ENCODE measurements at regions not wholly inside any gene's neighbourhood (a gene's known extent, or its start where the extent isn't known, plus 50 kb on each side); places are given as distances from the start of the nearest gene placed in this dataset.

DNA sequence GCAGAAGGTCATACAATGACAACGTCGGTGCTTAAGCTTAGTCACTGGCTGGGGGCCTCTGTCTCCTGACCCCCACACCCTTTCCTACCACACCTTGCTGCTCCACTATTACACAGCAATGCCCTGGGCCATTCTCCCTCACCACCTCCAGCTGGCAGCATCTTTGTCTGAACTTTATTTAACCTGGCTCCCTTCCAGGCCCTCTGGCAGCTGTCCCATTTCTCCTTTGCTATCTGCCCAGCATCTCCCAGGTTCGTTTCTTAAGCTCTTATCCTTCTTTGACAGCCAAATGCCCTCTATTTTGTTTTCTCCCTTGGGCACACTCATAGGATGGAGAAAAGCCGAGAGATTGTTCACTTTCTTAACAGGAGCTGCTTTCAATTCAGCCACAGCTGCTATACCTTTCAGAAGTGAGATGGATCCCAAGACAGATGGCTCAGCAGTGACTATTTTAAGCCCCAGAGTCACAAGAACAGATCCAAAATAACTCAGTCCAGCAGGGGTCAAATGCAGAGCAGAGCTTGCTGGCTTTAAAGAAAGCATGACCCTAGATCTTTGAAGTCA, 1277.1 kb upstream of the AUTS2 start:
- H3K9me3 Mint-ChIP-seq, result no peaks in the 10 kb centered on the region
- TF ChIP-seq, protein P1, sequence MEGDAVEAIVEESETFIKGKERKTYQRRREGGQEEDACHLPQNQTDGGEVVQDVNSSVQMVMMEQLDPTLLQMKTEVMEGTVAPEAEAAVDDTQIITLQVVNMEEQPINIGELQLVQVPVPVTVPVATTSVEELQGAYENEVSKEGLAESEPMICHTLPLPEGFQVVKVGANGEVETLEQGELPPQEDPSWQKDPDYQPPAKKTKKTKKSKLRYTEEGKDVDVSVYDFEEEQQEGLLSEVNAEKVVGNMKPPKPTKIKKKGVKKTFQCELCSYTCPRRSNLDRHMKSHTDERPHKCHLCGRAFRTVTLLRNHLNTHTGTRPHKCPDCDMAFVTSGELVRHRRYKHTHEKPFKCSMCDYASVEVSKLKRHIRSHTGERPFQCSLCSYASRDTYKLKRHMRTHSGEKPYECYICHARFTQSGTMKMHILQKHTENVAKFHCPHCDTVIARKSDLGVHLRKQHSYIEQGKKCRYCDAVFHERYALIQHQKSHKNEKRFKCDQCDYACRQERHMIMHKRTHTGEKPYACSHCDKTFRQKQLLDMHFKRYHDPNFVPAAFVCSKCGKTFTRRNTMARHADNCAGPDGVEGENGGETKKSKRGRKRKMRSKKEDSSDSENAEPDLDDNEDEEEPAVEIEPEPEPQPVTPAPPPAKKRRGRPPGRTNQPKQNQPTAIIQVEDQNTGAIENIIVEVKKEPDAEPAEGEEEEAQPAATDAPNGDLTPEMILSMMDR (conservative IDR thresholded peaks at IDR 0.05), result no peak
- no peaks in the 10 kb centered on the region for H3K36me3 Mint-ChIP-seq (ENCODE audit: low read depth)
- H3K4me3 Mint-ChIP-seq, result no peak overlapping the region
- no peaks in the 10 kb centered on the region for H3K27me3 Mint-ChIP-seq (ENCODE audit: low read depth)
- DNase-seq (ENCODE audit: low read depth, low spot score), result no peak
- no peak overlapping the region for H3K27ac Mint-ChIP-seq (ENCODE audit: unreplicated experiment)
- H3K4me1 Mint-ChIP-seq, result peaks cover 12% of the 10 kb centered on the region

DNA sequence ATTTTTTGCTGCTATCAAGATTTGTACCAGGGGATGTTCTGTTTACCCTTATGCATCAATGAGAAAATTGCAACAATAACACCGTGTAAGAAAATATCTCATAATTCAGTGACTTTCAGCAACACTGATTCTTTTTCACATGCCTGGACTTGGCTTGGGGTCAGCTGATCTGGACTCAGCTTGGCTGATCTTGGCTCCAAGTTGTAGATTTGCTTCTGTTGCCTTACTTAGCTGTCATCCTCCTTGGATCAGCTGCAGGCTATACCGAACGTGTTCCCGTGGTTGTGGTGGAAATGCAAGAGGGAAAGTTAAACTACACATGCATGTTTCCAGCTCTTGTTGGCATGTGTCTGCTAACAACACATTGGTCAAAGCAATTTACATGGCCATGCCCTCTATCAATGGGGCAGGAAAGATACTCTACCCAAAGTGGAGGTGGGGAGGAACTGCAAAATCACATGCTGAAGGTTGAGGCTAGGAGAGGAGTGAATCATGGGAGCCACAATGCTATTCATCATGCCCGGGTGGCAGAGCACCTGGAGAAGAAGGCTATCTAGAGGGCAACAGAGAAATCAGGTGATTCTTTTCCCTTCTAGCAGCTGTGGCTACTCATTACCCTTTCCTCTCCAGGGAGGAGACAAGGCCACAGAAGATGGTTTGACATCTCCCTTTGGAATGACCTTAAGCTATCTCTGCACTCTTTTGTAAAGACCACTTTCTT, 1276.3 kb upstream of the AUTS2 start:
- no peak overlapping the region for H3K4me3 Mint-ChIP-seq

DNA sequence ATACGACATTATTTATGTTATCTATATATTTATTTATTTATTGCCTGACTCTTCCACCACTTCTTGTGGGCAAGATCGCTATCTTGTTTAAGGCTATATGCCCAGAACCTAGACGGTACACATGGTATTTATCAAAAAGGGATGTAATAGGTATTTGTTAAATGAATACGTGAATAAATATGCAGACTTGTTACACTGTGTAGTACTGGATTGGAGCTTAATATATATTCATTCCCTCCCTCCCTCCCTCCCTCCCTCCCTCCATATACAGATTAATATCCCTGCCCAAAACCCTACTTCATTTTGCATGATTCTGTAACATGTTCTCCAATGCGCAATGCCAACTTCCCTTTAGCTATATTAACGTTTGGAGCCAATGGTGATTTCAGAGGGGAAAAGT, 1273.7 kb upstream of the AUTS2 start:
- Mint-ChIP-seq H3K9me3 (no peaks in the 10 kb centered on the region), H3K27ac (ENCODE audit: unreplicated experiment) (no peak overlapping the region), H3K36me3 (ENCODE audit: low read depth) (no peaks in the 10 kb centered on the region), H3K4me3 (no peak overlapping the region), H3K27me3 (ENCODE audit: low read depth) (no peaks in the 10 kb centered on the region), H3K4me1 (peaks cover 12% of the 10 kb centered on the region)
- no peak for DNase-seq (ENCODE audit: low read depth, low spot score)
- TF ChIP-seq, protein P1 (conservative IDR thresholded peaks at IDR 0.05), result no peak

More for the DNA sequence above, 1276.3 kb upstream of the AUTS2 start:
- Mint-ChIP-seq H3K27ac (ENCODE audit: unreplicated experiment) (no peak overlapping the region), H3K36me3 (ENCODE audit: low read depth) (no peaks in the 10 kb centered on the region), H3K9me3 (no peaks in the 10 kb centered on the region), H3K4me1 (peaks cover 12% of the 10 kb centered on the region), H3K27me3 (ENCODE audit: low read depth) (no peaks in the 10 kb centered on the region)
- DNase-seq (ENCODE audit: low read depth, low spot score), result no peak
- TF ChIP-seq, protein P1 (conservative IDR thresholded peaks at IDR 0.05), result no peak

DNA sequence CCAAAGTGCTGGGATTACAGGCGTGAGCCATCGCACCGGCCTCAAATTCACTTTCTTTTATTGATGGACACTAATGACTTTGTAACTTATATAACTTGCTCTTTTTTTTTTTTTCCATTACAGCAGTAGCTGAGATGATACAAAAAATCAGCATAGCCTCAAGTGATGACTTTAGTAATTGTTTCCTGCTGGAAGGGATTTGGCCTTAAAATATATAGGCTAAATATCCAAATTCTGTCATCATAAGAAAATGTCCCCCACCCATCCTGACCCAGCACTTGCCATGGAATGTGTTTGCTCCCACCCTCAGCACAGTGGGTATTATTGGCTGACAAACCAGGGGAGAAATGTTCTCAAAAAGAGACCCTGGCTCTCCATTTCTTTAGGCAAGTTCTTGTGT, 1264.1 kb upstream of the AUTS2 start:
- no peak for DNase-seq (ENCODE audit: low read depth, low spot score)
- H3K9me3 Mint-ChIP-seq, result peaks cover 4% of the 10 kb centered on the region
- H3K27ac Mint-ChIP-seq (ENCODE audit: unreplicated experiment), result no peak overlapping the region
- H3K4me1 Mint-ChIP-seq, result no peaks in the 10 kb centered on the region
- no peaks in the 10 kb centered on the region for H3K27me3 Mint-ChIP-seq (ENCODE audit: low read depth)
- no peak overlapping the region for H3K4me3 Mint-ChIP-seq
- TF ChIP-seq, protein P1 (conservative IDR thresholded peaks at IDR 0.05), result no peak
- H3K36me3 Mint-ChIP-seq (ENCODE audit: low read depth), result peaks cover 3% of the 10 kb centered on the region

DNA sequence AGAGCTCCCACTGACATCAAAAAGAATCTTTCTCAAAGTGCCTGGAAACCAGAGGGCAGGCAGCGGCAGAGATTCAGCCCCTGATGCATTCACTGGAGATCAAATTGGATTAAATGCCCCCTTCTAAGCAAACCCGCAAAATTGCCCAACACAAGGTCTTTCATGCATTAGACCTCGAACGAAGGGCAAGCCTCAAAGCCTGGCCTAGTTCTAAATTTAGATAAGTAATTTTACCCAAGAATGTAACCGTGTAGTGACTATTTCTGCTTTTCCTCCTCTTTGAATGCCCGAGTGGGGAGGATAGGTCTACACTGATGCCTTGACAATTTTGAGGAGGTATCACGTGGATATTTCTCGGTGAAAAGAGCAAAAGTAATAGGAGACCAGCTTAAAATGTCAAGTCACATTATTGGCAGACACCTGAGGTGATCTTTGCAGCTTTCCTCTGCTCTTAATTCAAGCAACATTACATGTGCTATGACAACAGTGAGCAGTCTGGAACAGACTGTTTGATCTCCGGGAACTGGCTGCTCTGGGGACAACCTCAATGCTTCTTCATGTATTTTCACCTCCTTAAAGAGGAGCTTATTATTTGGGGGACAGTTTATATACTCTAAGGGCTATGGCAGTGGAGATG, 1263.5 kb upstream of the AUTS2 start:
- no peak overlapping the region for H3K27ac Mint-ChIP-seq (ENCODE audit: unreplicated experiment)
- TF ChIP-seq, protein P1 (conservative IDR thresholded peaks at IDR 0.05), result no peak
- peaks cover 4% of the 10 kb centered on the region for H3K9me3 Mint-ChIP-seq
- peaks cover 3% of the 10 kb centered on the region for H3K36me3 Mint-ChIP-seq (ENCODE audit: low read depth)
- H3K4me3 Mint-ChIP-seq, result no peak overlapping the region
- no peaks in the 10 kb centered on the region for H3K4me1 Mint-ChIP-seq
- H3K27me3 Mint-ChIP-seq (ENCODE audit: low read depth), result no peaks in the 10 kb centered on the region
- no peak for DNase-seq (ENCODE audit: low read depth, low spot score)
